ENCODE measurements at regions not wholly inside any gene's neighbourhood (a gene's known extent, or its start where the extent isn't known, plus 50 kb on each side); places are given as distances from the start of the nearest gene placed in this dataset.

DNA sequence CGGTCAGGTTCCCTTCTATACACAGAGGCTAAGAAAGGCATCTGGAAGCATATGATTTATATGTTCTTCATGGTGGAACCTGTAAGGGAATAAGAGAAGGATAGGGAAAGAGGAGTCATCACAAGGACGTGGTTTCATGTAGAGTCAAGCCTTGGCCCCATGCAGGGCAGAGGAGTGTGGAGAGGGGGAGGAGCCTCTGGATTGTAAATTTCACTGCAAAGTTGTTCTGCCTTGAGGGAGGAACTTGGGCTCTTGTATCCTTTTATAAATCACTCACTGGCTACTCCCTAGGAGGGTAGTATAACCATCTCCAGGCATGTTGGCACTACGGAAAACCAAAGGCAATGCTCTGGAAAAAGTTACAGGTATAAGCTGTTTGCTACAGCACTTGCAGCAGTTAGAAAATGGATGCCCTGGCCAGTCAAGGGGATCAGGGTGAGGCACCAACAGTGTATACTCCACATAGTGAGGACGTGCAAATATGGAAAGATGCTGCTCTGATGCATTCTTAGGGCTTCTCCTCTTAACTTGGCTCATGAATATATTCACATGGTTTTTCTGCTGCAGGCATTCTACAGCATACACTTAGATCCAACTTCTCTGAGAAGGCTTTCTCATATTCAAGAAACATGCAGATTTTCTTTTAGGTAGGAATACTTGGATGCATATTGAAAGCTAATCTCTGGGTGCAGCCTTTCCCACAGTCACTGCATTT is 60.3 kb upstream of the ZNF81 start:
- Histone ChIP-seq H3K9me2 (ENCODE audit: insufficient read depth) (no peaks in the 10 kb centered on the region), H4K20me1 (ENCODE audit: insufficient read depth) (no peaks in the 10 kb centered on the region), H3K4me3 (replicated peaks in 1 of 2; ENCODE audit: low read depth in 1 of 2, low read length in 2 of 2) (no peak overlapping the region), H2AFZ (ENCODE audit: low read depth, low read length, poor library complexity, severe bottlenecking) (no peak overlapping the region), H3K4me1 (ENCODE audit: control insufficient read depth in 1 of 2, insufficient read depth in 2 of 2, low read length in 2 of 2) (no peaks in the 10 kb centered on the region), H3K9me3 (ENCODE audit: control insufficient read depth in 1 of 2, insufficient read depth in 1 of 2, low read depth in 1 of 2, low read length in 2 of 2) (no peaks in the 10 kb centered on the region), H3K9ac (ENCODE audit: low read length) (no peak overlapping the region), H3K27me3 (ENCODE audit: insufficient read depth, low read length) (no peaks in the 10 kb centered on the region), H3K4me2 (ENCODE audit: low read length) (no peak overlapping the region), H3K79me2 (ENCODE audit: insufficient read depth, low read length) (no peaks in the 10 kb centered on the region), H3K27ac (ENCODE audit: low read depth, low read length) (no peak overlapping the region), H3K36me3 (ENCODE audit: control insufficient read depth in 1 of 2, insufficient read depth in 2 of 2, low read length in 2 of 2) (no peaks in the 10 kb centered on the region)
- BruUV-seq (replicated peaks): no TSS peak
- ChIA-PET CTCF (no interaction called here), POLR2A (no interaction called here), RAD21 (ENCODE audit: low non-redundant PET in 1 of 2, low total read pairs in 2 of 2, uncharacterized antibody in 2 of 2, unreplicated experiment in 2 of 2) (no interaction called here)
- ATAC-seq: no peak
- DNase-seq (ENCODE audit: low read depth, low spot score): no peak
- intact Hi-C loops (cut with micrococcal nuclease): no loop called here
- TF ChIP-seq ZFX (IDR thresholded peaks at IDR 0.05): no peak
- no peak for TF ChIP-seq SRF (IDR thresholded peaks at IDR 0.05; ENCODE audit: low read depth)
- TF ChIP-seq JUND (IDR thresholded peaks at IDR 0.05): no peak

DNA sequence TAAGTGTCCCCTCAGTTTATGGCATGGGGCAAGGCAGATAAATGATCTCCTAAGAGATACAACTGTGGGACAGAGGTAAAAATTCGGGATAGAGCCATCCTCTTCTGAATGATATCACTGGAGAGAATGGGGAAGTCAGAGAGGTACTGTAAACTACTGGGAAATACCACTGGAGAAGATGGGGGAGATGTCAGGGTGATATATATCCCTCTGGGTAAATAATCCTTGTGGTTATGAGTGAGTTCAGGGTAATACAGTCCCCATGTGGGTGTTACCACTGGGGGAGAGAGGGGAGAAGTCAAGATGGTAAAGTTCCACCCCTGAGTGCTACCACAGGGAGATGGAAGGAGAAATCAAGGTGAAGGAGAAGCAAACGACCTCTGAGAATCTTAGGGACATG is 63.9 kb upstream of the ZNF81 start:
- no TSS peak for BruUV-seq (replicated peaks)
- H3K9me2 ChIP-seq (ENCODE audit: insufficient read depth): no peaks in the 10 kb centered on the region
- no peaks in the 10 kb centered on the region for H3K36me3 ChIP-seq (ENCODE audit: control insufficient read depth in 1 of 2, insufficient read depth in 2 of 2, low read length in 2 of 2)
- H3K4me1 ChIP-seq (ENCODE audit: control insufficient read depth in 1 of 2, insufficient read depth in 2 of 2, low read length in 2 of 2): no peaks in the 10 kb centered on the region
- intact Hi-C loops (cut with micrococcal nuclease): no loop called here
- H3K27me3 ChIP-seq (ENCODE audit: insufficient read depth, low read length): no peaks in the 10 kb centered on the region
- ChIA-PET RAD21 (ENCODE audit: low non-redundant PET in 1 of 2, low total read pairs in 2 of 2, uncharacterized antibody in 2 of 2, unreplicated experiment in 2 of 2) (no interaction called here), POLR2A (no interaction called here), CTCF (no interaction called here)
- H3K79me2 ChIP-seq (ENCODE audit: insufficient read depth, low read length): no peaks in the 10 kb centered on the region
- H3K4me3 ChIP-seq (replicated peaks in 1 of 2; ENCODE audit: low read depth in 1 of 2, low read length in 2 of 2): no peak overlapping the region
- H2AFZ ChIP-seq (ENCODE audit: low read depth, low read length, poor library complexity, severe bottlenecking): no peak overlapping the region
- ATAC-seq (no peak), DNase-seq (ENCODE audit: low read depth, low spot score) (no peak)
- no peak overlapping the region for H3K4me2 ChIP-seq (ENCODE audit: low read length)
- no peak overlapping the region for H3K9ac ChIP-seq (ENCODE audit: low read length)
- H3K27ac ChIP-seq (ENCODE audit: low read depth, low read length): no peak overlapping the region
- H4K20me1 ChIP-seq (ENCODE audit: insufficient read depth): no peaks in the 10 kb centered on the region
- TF ChIP-seq, protein P1, sequence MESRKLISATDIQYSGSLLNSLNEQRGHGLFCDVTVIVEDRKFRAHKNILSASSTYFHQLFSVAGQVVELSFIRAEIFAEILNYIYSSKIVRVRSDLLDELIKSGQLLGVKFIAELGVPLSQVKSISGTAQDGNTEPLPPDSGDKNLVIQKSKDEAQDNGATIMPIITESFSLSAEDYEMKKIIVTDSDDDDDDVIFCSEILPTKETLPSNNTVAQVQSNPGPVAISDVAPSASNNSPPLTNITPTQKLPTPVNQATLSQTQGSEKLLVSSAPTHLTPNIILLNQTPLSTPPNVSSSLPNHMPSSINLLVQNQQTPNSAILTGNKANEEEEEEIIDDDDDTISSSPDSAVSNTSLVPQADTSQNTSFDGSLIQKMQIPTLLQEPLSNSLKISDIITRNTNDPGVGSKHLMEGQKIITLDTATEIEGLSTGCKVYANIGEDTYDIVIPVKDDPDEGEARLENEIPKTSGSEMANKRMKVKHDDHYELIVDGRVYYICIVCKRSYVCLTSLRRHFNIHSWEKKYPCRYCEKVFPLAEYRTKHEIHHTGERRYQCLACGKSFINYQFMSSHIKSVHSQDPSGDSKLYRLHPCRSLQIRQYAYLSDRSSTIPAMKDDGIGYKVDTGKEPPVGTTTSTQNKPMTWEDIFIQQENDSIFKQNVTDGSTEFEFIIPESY (IDR thresholded peaks at IDR 0.05; ENCODE audit: extremely low read depth, insufficient replicate concordance, low read length): no peak
- no peak for TF ChIP-seq TCF7L2 (IDR thresholded peaks at IDR 0.05; ENCODE audit: borderline replicate concordance, extremely low read depth, insufficient read depth, insufficient read length)
- no peak for TF ChIP-seq POLR2A (IDR thresholded peaks at IDR 0.05; ENCODE audit: borderline replicate concordance, extremely low read depth, insufficient read depth, insufficient read length)
- H3K9me3 ChIP-seq (ENCODE audit: control insufficient read depth in 1 of 2, insufficient read depth in 1 of 2, low read depth in 1 of 2, low read length in 2 of 2): no peaks in the 10 kb centered on the region

Measured in HCT116 (cell line).